ENCODE measurements at regions not wholly inside any gene's neighbourhood (a gene's known extent, or its start where the extent isn't known, plus 50 kb on each side); places are given as distances from the start of the nearest gene placed in this dataset.

DNA sequence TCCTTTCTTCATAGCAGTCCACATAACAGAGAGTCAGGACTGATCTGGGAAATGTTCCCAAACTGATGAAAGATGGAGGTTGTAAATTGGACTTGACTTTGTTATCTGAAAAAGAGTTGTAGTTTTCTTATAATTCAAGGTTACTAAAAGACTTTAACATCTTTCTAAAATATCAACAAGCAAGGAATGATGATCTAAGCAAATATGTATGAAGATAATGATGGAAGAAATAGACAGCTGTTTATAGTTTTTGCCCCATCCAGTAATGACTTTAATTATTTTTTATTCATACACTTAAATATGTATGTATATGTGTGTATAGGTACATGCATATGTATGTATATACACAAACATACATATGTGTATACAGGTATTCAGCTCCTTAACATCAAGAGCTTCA, 411.1 kb upstream of the SPOCK3 start:
- no peak for FAIRE-seq
- no peak for DNase-seq (ENCODE audit: insufficient read length, low spot score)

DNA sequence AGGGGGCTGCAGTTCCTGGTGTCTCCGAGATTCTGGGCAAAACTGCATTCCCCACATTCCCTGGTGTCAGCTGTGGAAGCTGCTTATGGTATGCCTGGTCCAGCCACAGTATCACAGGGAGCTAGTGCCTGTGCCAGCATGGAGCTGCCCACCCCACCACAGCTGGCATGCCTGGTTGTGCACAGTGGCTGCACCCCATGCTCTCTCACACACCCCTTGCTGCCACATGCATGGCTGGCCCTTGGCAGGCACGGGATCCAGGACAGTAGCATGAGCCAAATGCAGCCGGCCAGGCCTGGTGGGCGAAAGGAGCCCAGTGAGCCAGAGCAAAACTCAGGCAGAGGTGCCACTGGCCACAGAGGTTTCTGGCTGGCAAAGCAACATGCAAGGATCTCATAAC, 418.0 kb upstream of the SPOCK3 start:
- DNase-seq (ENCODE audit: insufficient read length, low spot score) (no peak), FAIRE-seq (no peak)

DNA sequence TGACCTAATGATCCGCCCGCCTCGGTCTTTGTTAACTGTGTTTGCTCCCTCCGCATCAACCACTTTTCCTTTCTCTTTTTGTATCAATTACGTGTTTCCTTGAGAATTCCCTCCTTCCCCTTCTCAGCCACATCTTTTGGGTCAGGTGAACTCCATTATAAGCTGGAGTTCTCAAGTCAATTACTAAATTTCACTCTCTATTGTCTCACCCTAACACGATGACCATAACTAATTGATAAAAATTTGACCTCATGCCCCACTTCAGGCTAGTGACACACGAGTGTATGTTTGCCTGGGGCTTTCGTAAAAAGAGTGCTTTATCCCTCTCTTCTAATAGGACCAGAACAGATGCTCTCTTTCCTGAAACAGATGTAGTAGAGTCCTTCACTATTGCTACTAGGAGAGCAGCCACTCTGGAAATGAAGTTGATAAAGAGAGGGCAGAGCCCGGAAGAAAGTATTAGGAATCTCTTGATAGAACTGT, 403.6 kb upstream of the ANXA10 start:
- FAIRE-seq (no peak), DNase-seq (ENCODE audit: insufficient read length, low spot score) (no peak)

GRCh38 chr4:167702391-167702790, 389.9 kb upstream of the ANXA10 start:
- DNase-seq (ENCODE audit: insufficient read length, low spot score) (no peak), FAIRE-seq (no peak)

GRCh38 chr4:167711517-167711916, 380.8 kb upstream of the ANXA10 start:
- FAIRE-seq = no peak
- no peak for DNase-seq (ENCODE audit: insufficient read length, low spot score)

GRCh38 chr4:167713756-167714155, 378.6 kb upstream of the ANXA10 start:
- FAIRE-seq = no peak

DNA sequence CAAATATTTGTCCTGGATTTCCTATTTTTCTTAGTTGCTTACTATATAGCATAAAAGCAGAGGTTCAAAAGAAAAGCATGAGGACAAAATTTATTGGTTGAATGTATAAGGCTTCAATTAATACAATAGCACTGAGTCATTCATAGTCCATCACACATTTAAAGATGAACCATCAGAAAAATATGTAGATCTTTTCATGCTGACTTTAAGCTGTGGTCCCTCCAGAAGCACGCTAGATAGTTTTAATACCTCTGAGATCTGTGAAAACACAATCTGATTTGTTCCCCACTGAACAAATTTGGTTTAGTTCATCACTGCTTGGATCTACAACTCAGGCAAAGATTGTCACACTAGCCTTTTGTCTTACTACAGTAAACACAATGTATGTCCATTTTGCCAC, 377.2 kb upstream of the ANXA10 start:
- no peak for FAIRE-seq
- no peak for DNase-seq (ENCODE audit: insufficient read length, low spot score)

More at GRCh38 chr4:167713756-167714155, 378.6 kb upstream of the ANXA10 start:
- no peak for DNase-seq (ENCODE audit: insufficient read length, low spot score)

DNA sequence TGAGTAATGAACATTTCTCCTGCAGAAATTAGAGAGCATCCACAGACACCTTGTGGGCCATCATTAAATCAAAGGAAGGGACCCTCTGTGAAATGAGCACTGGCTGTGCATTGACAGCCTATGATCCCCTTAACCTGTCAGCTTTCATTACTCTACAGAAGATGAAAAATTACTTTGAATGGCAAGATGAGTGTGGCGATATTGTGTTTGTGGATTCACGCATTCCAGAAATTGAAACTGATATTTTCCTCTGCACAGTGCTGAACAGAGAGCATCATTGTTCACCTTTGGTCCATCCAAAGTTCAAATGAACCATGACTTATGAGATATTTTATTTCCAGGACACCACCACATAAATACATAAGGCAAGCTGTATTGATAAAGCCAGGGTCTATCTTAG, 374.8 kb upstream of the ANXA10 start:
- DNase-seq (ENCODE audit: insufficient read length, low spot score) = no peak
- FAIRE-seq = no peak

DNA sequence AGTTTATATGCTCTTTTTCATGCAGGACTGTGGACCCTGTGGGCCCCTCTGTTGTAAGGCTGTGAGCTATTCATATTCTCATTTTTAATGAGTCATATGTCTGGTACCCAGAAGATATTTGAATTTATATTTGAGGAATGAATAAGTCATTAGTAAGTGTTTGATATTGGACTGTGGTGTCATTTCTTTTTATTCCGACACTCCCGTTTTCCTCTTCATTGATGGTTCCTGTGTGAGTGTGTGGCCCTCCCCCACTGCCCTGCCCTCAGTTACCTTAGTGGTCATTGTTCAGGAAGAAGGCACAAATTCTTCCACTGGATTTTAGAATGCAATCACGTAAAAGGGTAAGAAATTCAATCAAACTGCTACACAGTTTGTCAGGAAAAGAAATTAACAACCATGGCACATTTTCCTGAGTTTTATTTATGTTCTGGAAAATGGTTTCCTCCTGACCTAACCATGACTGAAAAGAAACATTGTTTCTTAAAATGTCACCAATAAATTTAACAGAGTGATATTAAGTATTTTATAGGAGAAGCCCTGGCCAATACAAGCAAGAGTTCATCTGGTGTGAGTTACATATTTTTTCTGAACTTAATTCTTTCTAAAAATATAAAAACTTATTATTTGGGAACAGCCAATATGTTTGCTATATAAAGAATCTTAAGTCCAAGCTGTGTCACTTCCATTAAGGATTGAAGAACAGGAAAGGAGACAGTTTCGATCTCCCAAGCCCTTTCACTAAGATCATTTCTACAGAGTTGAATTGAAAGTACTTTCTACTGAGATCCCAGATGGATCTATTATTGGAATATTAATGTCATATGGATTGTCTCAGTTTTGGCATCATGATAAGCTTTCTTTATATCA, 370.5 kb upstream of the ANXA10 start:
- DNase-seq (ENCODE audit: insufficient read length, low spot score) (no peak), FAIRE-seq (no peak)

GRCh38 chr4:167722487-167722808, 369.9 kb upstream of the ANXA10 start:
- FAIRE-seq = no peak
- DNase-seq (ENCODE audit: insufficient read length, low spot score) = no peak

GRCh38 chr4:167724941-167725340, 367.4 kb upstream of the ANXA10 start:
- FAIRE-seq (no peak), DNase-seq (ENCODE audit: insufficient read length, low spot score) (no peak)

- FAIRE-seq = no peak
Observed at GRCh38 chr4:167730769-167731168, 361.6 kb upstream of the ANXA10 start.

GRCh38 chr4:167745024-167745687, 347.2 kb upstream of the ANXA10 start:
- FAIRE-seq = no peak
- DNase-seq (ENCODE audit: insufficient read length, low spot score) = no peak

More at GRCh38 chr4:167730769-167731168, 361.6 kb upstream of the ANXA10 start:
- DNase-seq (ENCODE audit: insufficient read length, low spot score) = no peak

DNA sequence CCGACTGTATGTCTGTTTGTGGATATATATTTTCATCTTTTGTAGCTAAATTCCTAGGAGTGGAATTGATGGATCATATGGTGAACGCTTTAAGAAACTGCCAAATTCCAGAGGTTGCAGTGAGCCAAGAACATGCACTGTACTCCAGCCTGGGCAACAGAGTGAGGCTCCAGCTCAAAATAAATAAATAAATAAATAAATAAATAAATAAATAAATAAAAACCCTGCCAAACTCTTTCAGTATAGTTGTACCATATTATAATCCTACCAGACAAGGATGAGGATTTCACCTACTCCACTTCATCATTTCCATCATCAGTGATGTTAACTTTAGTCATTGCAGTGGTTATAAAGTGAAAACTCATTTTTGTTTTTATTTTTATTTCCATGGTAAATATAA, 325.1 kb upstream of the ANXA10 start:
- no peak for DNase-seq (ENCODE audit: insufficient read length, low spot score)
- no peak for FAIRE-seq

GRCh38 chr4:167774646-167775045, 317.7 kb upstream of the ANXA10 start:
- FAIRE-seq (no peak), DNase-seq (ENCODE audit: insufficient read length, low spot score) (no peak)

- no peak for DNase-seq (ENCODE audit: insufficient read length, low spot score)
- FAIRE-seq = no peak
Observed at GRCh38 chr4:167775375-167775774, 317.0 kb upstream of the ANXA10 start.

DNA sequence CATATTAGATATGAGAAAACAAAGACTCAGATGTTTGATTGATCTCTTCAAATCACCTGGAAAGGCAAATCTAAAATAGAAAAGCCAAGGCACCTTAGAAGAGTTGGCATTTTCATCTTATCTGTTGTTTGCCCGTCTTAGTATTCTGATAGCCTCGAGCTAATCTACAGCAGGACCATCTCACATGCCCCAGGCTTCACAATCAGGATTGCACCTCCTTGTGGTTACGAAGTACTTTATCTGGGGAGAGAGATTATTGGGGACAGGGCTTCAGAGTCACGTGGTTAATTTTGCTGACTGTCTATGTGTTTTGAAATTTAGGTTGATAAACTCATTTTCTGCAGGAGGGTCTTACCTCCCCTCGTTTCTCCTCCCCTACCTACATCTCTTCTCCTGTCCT, 313.1 kb upstream of the ANXA10 start:
- no peak for DNase-seq (ENCODE audit: insufficient read length, low spot score)
- FAIRE-seq = no peak

- DNase-seq (ENCODE audit: insufficient read length, low spot score) (no peak), FAIRE-seq (no peak)
Observed at GRCh38 chr4:167779864-167780263, 312.5 kb upstream of the ANXA10 start.

DNA sequence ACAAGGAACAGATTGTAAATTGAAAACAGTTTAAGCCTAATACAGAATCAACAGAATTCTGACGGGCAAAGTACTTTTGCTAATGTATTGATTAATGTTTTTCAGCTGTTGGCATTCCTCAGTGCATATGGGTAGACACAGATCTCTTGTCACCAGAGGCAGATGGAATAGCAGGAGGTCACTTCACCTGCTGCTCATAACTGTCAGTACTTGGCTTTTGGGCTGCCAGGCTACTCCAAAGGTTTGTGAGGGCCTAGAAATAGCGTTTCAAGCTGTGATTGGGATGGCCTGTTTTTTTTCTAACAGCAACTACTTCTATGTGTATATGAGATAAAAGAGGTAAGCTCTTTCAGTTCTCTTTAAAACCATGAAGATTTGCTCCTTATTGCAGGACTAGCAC, 307.5 kb upstream of the ANXA10 start:
- no peak for FAIRE-seq
- DNase-seq (ENCODE audit: insufficient read length, low spot score) = no peak

- DNase-seq (ENCODE audit: insufficient read length, low spot score) = no peak
- no peak for FAIRE-seq
Observed at GRCh38 chr4:167785523-167785922, 306.8 kb upstream of the ANXA10 start.

DNA sequence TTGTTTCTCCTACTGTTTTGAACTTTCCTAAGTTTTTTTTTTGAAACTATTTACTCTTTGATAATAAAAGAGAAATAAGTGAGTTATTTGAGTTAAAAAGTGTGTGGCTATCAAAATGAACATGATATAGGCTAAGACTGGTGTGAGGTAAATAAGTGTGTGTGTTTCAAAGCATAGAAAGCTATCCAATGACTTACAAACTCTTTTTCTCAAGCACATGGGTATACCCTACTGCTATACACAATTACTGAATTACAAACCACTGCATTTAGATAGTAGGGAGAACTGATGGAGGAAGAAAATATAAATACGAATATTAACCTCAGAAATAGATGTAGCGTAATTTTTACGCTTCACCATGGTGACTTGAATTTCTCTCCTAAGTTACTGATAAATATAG, 305.8 kb upstream of the ANXA10 start:
- no peak for FAIRE-seq
- no peak for DNase-seq (ENCODE audit: insufficient read length, low spot score)

- DNase-seq (ENCODE audit: insufficient read length, low spot score) = no peak
- no peak for FAIRE-seq
Observed at GRCh38 chr4:167787231-167787630, 305.1 kb upstream of the ANXA10 start.
